Heart left ventricle (tissue), 16 donors: ENCODE measurements at regions not wholly inside any gene's neighbourhood (a gene's known extent, or its start where the extent isn't known, plus 50 kb on each side); places are given as distances from the start of the nearest gene placed in this dataset.

Source experiments
- ATAC-seq, 4 donors: fragments of 200-7000 bp; cut with Tn5 transposase; one replicate each; pipeline ENCODE4 v1.9.1; 2020 to 2022; ENCODE audit warnings: moderate library complexity in 4 of 4, mild to moderate bottlenecking in 3 of 4, moderate number of reproducible peaks in 1 of 4
- DNase-seq, 5 donors: peaks; one replicate each; pipeline ENCODE4 v3.0.0-alpha.2; 2020
- H3K27ac ChIP-seq, 12 donors: fragments of 200-600 bp; sonication (generic) in 4 of 12; one replicate each; pipeline versions ENCODE4 v1.5.0 to v1.8.0; 2016 to 2022; ENCODE audit warnings: mild to moderate bottlenecking in 2 of 12
- H3K27me3 ChIP-seq, 9 donors: fragments of 200-600 bp; sonication (generic) in 2 of 9; one replicate each; pipeline versions ENCODE4 v1.5.1 to v1.8.0; 2016 to 2022; ENCODE audit warnings: mild to moderate bottlenecking in 3 of 9
- H3K36me3 ChIP-seq, 9 donors: fragments of 200-600 bp; sonication (generic) in 2 of 9; one replicate each; pipeline versions ENCODE4 v1.5.0 to v1.8.0; 2018 to 2022; ENCODE audit warnings: mild to moderate bottlenecking in 2 of 9
- H3K4me1 ChIP-seq, 12 donors: fragments of 200-600 bp; sonication (generic) in 4 of 12; one replicate each; pipeline versions ENCODE4 v1.5.0 to v1.8.0; 2016 to 2022; ENCODE audit warnings: mild to moderate bottlenecking in 3 of 12
- H3K4me3 ChIP-seq, 12 donors: fragments of 200-600 bp; sonication (generic) in 4 of 12; one replicate each; pipeline versions ENCODE4 v1.5.0 to v1.8.0; 2017 to 2022; ENCODE audit warnings: mild to moderate bottlenecking in 9 of 12, moderate library complexity in 4 of 12
- H3K9me3 ChIP-seq, 12 donors: fragments of 200-600 bp; sonication (generic) in 4 of 12; one replicate each; pipeline versions ENCODE4 v1.5.0 to v1.8.0; 2016 to 2022; ENCODE audit warnings: mild to moderate bottlenecking in 1 of 12
- POLR2A ChIP-seq, 2 donors: fragments of 450-650 bp; IDR thresholded peaks; one replicate each; pipeline ENCODE4 v1.6.1; 2017; ENCODE audit warnings: antibody characterized with exemption in 2 of 2, mild to moderate bottlenecking in 2 of 2, moderate library complexity in 2 of 2
- WGBS, 4 donors: extraction: QIAGEN DNeasy Blood & Tissue Kit in 2 of 4; methylation state at CpG; one replicate each; pipeline versions ENCODE4 v1.1.5 to v1.1.7; 2013 to 2018; 5-methylcytosine and 5-hydroxymethylcytosine counted together
- intact Hi-C, 10 donors: fragments of 100-400 bp; cut with DNase I; formaldehyde crosslinking; loops; one replicate each; pipeline versions ENCODE4 v1.11.1 to v1.14.2; 2022
- TF ChIP-seq, protein P1 (sequence below), 12 donors: fragments of 200-600 bp; sonication (generic) in 4 of 12; IDR thresholded peaks; one replicate each; pipeline versions ENCODE4 v1.5.0 to v1.8.0; 2018 to 2022; ENCODE audit warnings: antibody characterized with exemption in 12 of 12, mild to moderate bottlenecking in 5 of 12
- donor health status: ischemic (EF 13 %, LVEDD 7.1; RV severe dilation, severe dysfunction).
- donor health status: healthy with polysubstance abuse.
- donor health status: DM: no; HTN: yes; CAD: no.
- donor health status: DM: no; HTN: no; CAD: no.
- donor health status: ischemic (EF 25% LVEDD 6.9; RV normal size, moderate dysfunction).
- donor health status: ischemic (EF 25% LVEDD 5.7; RV mildly dilated, moderate dysfunction).
- donor health status: healthy.
- donor health status: DM: yes; HTN: yes; CAD: no.
- donor health status: ischemic (EF 35%, LVEDD 5.7; RV mildly dilated, moderate dysfunction).
- donor health status: nonischemic (EF 11% LVEDD 7.7; RV severe dilation, severe dysfunction).
- donor health status: DM: yes; HTN: yes; CAD: no.
- donor health status: PGD.
- donor health status: ischemic (EF 29% LVEDD 5.4; RV normal size, mild dysfunction).
- donor health status: nonischemic (EF 23%, LVEDD 6.1; RV moderate dilation, normal function).

DNA sequence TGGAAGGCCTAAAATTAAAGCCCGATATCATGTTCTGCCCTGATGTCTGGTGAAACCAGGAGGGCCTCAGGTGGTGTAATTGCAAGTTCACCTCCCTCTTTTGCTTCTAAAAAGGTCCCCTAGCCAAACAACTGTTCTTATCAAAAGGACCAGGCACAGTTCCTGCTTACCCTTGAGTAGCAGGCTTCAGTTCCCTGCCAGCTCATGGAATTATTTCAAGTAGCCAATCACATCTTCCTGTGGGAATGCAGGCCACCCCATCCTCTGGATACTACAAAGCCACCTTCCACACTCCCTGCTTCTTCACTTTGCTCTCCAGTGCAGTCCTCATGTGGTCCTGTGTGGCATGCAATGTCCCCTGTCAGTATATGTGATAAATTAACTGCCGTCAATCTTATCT is 97.7 kb upstream of the GALNT17 start:
- peak in 1 of 4 donors; percentile 24 for ATAC-seq
- 57 to 76% (median 67%) methylated on average over 2 of the region's 2 CpGs for WGBS, 4 donors
- Histone ChIP-seq H3K9me3 (peaks cover 0 to 3% (median 0%) of the 10 kb centered on the region in 12 donors), H3K27me3 (no peaks in the 10 kb centered on the region), H3K4me3 (no peak overlapping the region), H3K36me3 (no peaks in the 10 kb centered on the region), H3K27ac (no peak overlapping the region), H3K4me1 (no peaks in the 10 kb centered on the region)
- no peak for DNase-seq
- TF ChIP-seq, protein P1, sequence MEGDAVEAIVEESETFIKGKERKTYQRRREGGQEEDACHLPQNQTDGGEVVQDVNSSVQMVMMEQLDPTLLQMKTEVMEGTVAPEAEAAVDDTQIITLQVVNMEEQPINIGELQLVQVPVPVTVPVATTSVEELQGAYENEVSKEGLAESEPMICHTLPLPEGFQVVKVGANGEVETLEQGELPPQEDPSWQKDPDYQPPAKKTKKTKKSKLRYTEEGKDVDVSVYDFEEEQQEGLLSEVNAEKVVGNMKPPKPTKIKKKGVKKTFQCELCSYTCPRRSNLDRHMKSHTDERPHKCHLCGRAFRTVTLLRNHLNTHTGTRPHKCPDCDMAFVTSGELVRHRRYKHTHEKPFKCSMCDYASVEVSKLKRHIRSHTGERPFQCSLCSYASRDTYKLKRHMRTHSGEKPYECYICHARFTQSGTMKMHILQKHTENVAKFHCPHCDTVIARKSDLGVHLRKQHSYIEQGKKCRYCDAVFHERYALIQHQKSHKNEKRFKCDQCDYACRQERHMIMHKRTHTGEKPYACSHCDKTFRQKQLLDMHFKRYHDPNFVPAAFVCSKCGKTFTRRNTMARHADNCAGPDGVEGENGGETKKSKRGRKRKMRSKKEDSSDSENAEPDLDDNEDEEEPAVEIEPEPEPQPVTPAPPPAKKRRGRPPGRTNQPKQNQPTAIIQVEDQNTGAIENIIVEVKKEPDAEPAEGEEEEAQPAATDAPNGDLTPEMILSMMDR (IDR thresholded peaks at IDR 0.05): no peak
- TF ChIP-seq POLR2A (IDR thresholded peaks at IDR 0.05): no peak
- intact Hi-C loops: no loop called here

DNA sequence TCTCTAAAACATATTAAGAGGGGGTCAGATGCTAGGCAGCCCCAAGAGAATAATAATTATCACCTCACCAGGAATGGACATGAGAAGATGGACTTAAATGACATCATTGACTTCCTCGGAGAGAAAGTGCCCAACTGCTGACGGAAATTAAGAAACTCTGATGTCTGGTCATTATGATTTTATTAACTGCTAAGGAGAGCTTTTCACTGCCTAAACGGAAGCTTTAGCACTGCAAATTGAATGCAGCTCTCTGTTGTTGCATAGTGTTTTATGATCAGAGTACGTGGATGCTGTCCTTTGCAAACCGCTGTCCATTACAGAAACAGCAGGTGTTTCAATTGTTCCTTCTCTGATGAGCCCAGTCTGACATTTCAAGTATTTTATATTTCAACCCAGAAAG is 89.4 kb upstream of the GALNT17 start:
- ATAC-seq: no peak
- intact Hi-C loops: no loop called here

DNA sequence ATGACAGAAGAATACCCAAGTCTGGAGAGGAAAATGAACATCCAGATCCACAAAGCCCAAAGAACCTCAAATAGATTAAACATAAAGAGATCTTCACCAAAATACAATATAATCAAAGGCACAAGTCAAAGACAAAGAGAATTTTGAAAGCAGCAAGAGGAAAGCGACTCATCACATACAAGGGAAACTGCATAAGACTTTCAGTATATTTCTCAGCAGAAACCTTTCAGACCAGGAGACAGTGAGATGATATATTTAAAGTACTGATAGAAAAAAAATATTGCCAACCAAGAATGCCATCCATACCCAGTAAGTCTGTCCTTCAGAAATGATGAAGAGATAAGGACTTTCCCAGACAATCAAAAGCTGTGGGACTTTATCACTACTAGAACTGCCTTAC is 81.5 kb upstream of the GALNT17 start:
- H3K4me3 ChIP-seq: no peak overlapping the region
- DNase-seq (no peak), ATAC-seq (no peak)
- intact Hi-C loops: no loop called here
- no peaks in the 10 kb centered on the region for H3K27me3 ChIP-seq
- WGBS, 4 donors: 81 to 92% (median 83%) methylated on average over 1 of the region's 1 CpG
- no peaks in the 10 kb centered on the region for H3K4me1 ChIP-seq
- no peak for TF ChIP-seq POLR2A (IDR thresholded peaks at IDR 0.05)
- TF ChIP-seq, protein P1 (IDR thresholded peaks at IDR 0.05): no peak
- H3K9me3 ChIP-seq: peaks cover 0 to 52% (median 27%) of the 10 kb centered on the region in 12 donors
- no peaks in the 10 kb centered on the region for H3K36me3 ChIP-seq
- H3K27ac ChIP-seq: no peak overlapping the region

More for the DNA sequence above, 89.4 kb upstream of the GALNT17 start:
- Histone ChIP-seq H3K36me3 (no peaks in the 10 kb centered on the region), H3K27me3 (peaks cover 0 to 5% (median 0%) of the 10 kb centered on the region in 9 donors), H3K4me3 (no peak overlapping the region), H3K27ac (no peak overlapping the region), H3K4me1 (no peaks in the 10 kb centered on the region), H3K9me3 (peaks cover 0 to 2% (median 0%) of the 10 kb centered on the region in 12 donors)
- 83 to 86% (median 85%) methylated on average over 5 of the region's 5 CpGs for WGBS, 4 donors
- no peak for TF ChIP-seq POLR2A (IDR thresholded peaks at IDR 0.05)
- TF ChIP-seq, protein P1 (IDR thresholded peaks at IDR 0.05): no peak
- no peak for DNase-seq

DNA sequence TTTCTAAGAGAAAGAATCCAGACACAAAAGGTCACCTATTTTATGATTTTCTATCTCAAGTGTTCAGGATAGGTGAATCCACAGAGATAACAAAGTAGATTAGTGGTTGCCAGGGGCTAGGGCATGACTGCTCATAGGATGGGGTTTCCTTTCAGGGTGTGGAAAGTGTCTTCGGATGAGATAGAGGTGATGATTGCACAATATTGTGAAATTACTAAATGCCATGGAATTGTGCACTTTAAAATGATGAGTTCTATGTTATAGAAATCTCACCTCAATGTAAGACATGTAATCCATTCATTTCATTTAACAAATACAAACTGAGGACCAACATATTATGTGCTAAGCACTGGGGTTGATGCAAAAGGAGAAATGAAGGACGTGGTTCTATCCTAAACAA is 76.4 kb upstream of the GALNT17 start:
- ATAC-seq: no peak
- no peak overlapping the region for H3K4me3 ChIP-seq
- intact Hi-C loops: no loop called here
- DNase-seq: no peak
- no peaks in the 10 kb centered on the region for H3K36me3 ChIP-seq
- H3K9me3 ChIP-seq: peaks cover 0 to 24% (median 15%) of the 10 kb centered on the region in 12 donors
- TF ChIP-seq POLR2A (IDR thresholded peaks at IDR 0.05): no peak
- TF ChIP-seq, protein P1 (IDR thresholded peaks at IDR 0.05): no peak
- no peaks in the 10 kb centered on the region for H3K27me3 ChIP-seq
- no peaks in the 10 kb centered on the region for H3K4me1 ChIP-seq
- H3K27ac ChIP-seq: no peak overlapping the region
- 65 to 83% (median 73%) methylated on average over 2 of the region's 2 CpGs for WGBS, 4 donors
